Upper lobe of left lung (tissue), 4 donors: ENCODE measurements at regions not wholly inside any gene's neighbourhood (a gene's known extent, or its start where the extent isn't known, plus 50 kb on each side); places are given as distances from the start of the nearest gene placed in this dataset.

Experiments
- EP300 ChIP-seq, 4 donors: sonication (generic); formaldehyde crosslinking; IDR thresholded peaks; one replicate each; pipeline ENCODE4 v1.5.1; 2017; ENCODE audit warnings: antibody characterized with exemption in 4 of 4, control low read depth in 2 of 4
- TF ChIP-seq, protein P1 (sequence below), 6 experiments: fragments of 450-650 bp in 4 of 6; fragments of 200-600 bp in 2 of 6; sonication (generic) in 2 of 6; IDR thresholded peaks; one replicate each; pipeline ENCODE4 v1.5.1; 2016 to 2019; ENCODE audit warnings: antibody characterized with exemption in 6 of 6

DNA sequence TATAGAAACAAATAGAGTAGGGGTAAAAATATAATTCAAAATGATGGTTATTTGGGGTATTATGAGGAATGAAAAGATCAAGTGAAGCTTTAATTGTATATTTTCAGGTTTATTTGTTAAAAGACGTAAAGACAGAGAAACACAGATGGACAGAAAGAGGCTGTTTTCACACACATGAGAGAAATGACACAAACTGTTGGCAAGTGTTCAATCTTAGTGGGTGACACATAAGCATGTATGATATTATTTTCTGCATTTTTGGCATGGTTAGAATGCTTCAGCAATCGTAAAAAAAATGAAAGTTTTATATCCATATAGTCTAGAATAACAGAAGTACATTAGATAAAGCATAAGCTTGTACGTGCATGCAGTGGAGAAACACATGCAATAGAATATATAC is 464.4 kb upstream of the AKR1E2 start:
- TF ChIP-seq, protein P1, sequence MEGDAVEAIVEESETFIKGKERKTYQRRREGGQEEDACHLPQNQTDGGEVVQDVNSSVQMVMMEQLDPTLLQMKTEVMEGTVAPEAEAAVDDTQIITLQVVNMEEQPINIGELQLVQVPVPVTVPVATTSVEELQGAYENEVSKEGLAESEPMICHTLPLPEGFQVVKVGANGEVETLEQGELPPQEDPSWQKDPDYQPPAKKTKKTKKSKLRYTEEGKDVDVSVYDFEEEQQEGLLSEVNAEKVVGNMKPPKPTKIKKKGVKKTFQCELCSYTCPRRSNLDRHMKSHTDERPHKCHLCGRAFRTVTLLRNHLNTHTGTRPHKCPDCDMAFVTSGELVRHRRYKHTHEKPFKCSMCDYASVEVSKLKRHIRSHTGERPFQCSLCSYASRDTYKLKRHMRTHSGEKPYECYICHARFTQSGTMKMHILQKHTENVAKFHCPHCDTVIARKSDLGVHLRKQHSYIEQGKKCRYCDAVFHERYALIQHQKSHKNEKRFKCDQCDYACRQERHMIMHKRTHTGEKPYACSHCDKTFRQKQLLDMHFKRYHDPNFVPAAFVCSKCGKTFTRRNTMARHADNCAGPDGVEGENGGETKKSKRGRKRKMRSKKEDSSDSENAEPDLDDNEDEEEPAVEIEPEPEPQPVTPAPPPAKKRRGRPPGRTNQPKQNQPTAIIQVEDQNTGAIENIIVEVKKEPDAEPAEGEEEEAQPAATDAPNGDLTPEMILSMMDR (IDR thresholded peaks at IDR 0.05), result no peak
- no peak for TF ChIP-seq EP300 (IDR thresholded peaks at IDR 0.05)
